IMR-90 (cell line): ENCODE measurements at regions not wholly inside any gene's neighbourhood (a gene's known extent, or its start where the extent isn't known, plus 50 kb on each side); places are given as distances from the start of the nearest gene placed in this dataset.

Experiments used
- ATAC-seq: fragments of 200-7000 bp; cut with Tn5 transposase; 2 replicates; pipeline ENCODE4 v1.9.1; 2020; ENCODE audit warnings: low read depth, mild to moderate bottlenecking, moderate library complexity
- BruUV-seq: library from RNA; stranded (reverse); fragments of 400-500 nt; replicated peaks from 2 replicates; lab custom pipeline; 2021; lab: Mats Ljungman, UMichigan
- CTCF ChIA-PET: fragments of 300-600 bp; formaldehyde crosslinking; extraction: SDS; loops from one replicate; lab custom pipeline; 2021; ENCODE audit warnings: antibody characterized with exemption; lab: Yijun Ruan, JAX
- POLR2A ChIA-PET: fragments of 300-600 bp; sonication (Branson Sonifier 250); formaldehyde crosslinking; loops from one replicate; lab custom pipeline; 2022; ENCODE audit warnings: antibody characterized with exemption; ENCODE audit not compliant: unreplicated experiment; lab: Charles Lee
- DNase-seq: peaks from one replicate; pipeline ENCODE4 v3.0.0; 2013
- H2AFZ ChIP-seq: replicated peaks from 2 replicates; pipeline ENCODE3; 2013; ENCODE audit warnings: low read length, mild to moderate bottlenecking; ENCODE audit not compliant: poor library complexity
- H2AK5ac ChIP-seq: 2 replicates; pipeline ENCODE4 v1.6.1; 2013; ENCODE audit warnings: low read depth, low read length, inconsistent platforms
- H2AK9ac ChIP-seq: replicated peaks from 2 replicates; pipeline ENCODE3; 2013; ENCODE audit warnings: mild to moderate bottlenecking, low read depth, low read length, moderate library complexity; ENCODE audit not compliant: poor library complexity
- H2BK120ac ChIP-seq: 2 replicates; pipeline ENCODE4 v1.6.1; 2013; ENCODE audit warnings: low read depth, low read length, inconsistent platforms
- H2BK15ac ChIP-seq: 3 replicates; pipeline ENCODE4 v1.6.1; 2013; ENCODE audit warnings: low read depth, low read length, inconsistent platforms
- H2BK20ac ChIP-seq: 2 replicates; pipeline ENCODE4 v1.6.1; 2013; ENCODE audit warnings: low read depth, mild to moderate bottlenecking, inconsistent platforms, low read length, moderate library complexity
- H2BK5ac ChIP-seq: 2 replicates; pipeline ENCODE4 v1.6.1; 2013; ENCODE audit warnings: mild to moderate bottlenecking, low read depth, low read length, inconsistent platforms; ENCODE audit not compliant: poor library complexity, severe bottlenecking
- H3K14ac ChIP-seq: replicated peaks from 2 replicates; pipeline ENCODE4 v1.6.1; 2013; ENCODE audit warnings: low read depth, low read length, inconsistent platforms
- H3K18ac ChIP-seq: 2 replicates; pipeline ENCODE4 v1.6.1; 2013; ENCODE audit warnings: low read depth, low read length, control low read depth
- H3K23ac ChIP-seq: 2 replicates; pipeline ENCODE4 v1.6.1; 2013; ENCODE audit warnings: low read depth, low read length, inconsistent platforms
- H3K27ac ChIP-seq: 2 replicates; pipeline ENCODE4 v1.5.1; 2013; ENCODE audit warnings: mild to moderate bottlenecking, control low read depth, low read length; ENCODE audit not compliant: insufficient read depth
- H3K27me3 ChIP-seq: 2 replicates; pipeline ENCODE4 v1.6.1; 2013; ENCODE audit warnings: low read length; ENCODE audit not compliant: control insufficient read depth, insufficient read depth
- H3K36me3 ChIP-seq: 2 replicates; pipeline ENCODE4 v1.6.1; 2013; ENCODE audit warnings: low read length, mixed read lengths; ENCODE audit not compliant: control insufficient read depth, insufficient read depth
- H3K4ac ChIP-seq: 2 replicates; pipeline ENCODE4 v1.6.1; 2013; ENCODE audit warnings: low read depth, low read length, inconsistent platforms
- H3K4me1 ChIP-seq: 2 replicates; pipeline ENCODE4 v1.6.1; 2013; ENCODE audit warnings: low read length, mixed read lengths; ENCODE audit not compliant: control insufficient read depth, insufficient read depth
- H3K4me2 ChIP-seq: 2 replicates; pipeline ENCODE4 v1.6.1; 2013; ENCODE audit warnings: low read depth, mild to moderate bottlenecking, control low read depth, low read length, moderate library complexity
- H3K4me3 ChIP-seq: 2 replicates; pipeline ENCODE4 v1.5.1; 2013; ENCODE audit warnings: low read depth, mild to moderate bottlenecking, control low read depth, low read length, moderate library complexity; ENCODE audit not compliant: insufficient read depth
- H3K56ac ChIP-seq: 2 replicates; pipeline ENCODE4 v1.6.1; 2013; ENCODE audit warnings: low read length, inconsistent platforms; ENCODE audit not compliant: insufficient read depth; ENCODE audit errors: extremely low read depth
- H3K79me1 ChIP-seq, 2 experiments: 2 replicates each; pipeline ENCODE4 v1.6.1; 2013; ENCODE audit warnings: low read length in 2 of 2, inconsistent platforms in 1 of 2, low read depth in 1 of 2
- H3K9ac ChIP-seq: 2 replicates; pipeline ENCODE4 v1.6.1; 2013; ENCODE audit warnings: low read depth, low read length, control low read depth
- H3K9me1 ChIP-seq: 2 replicates; pipeline ENCODE4 v1.6.1; 2013; ENCODE audit warnings: low read length, inconsistent platforms; ENCODE audit not compliant: insufficient read depth
- H3K9me3 ChIP-seq: 2 replicates; pipeline ENCODE4 v1.6.1; 2013; ENCODE audit warnings: low read length; ENCODE audit not compliant: control insufficient read depth, insufficient read depth
- H4K20me1 ChIP-seq: 2 replicates; pipeline ENCODE4 v1.6.1; 2013; ENCODE audit warnings: low read length, inconsistent platforms; ENCODE audit not compliant: insufficient read depth
- H4K5ac ChIP-seq: 2 replicates; pipeline ENCODE4 v1.6.1; 2013; ENCODE audit warnings: mild to moderate bottlenecking, low read depth, low read length, control low read depth
- H4K8ac ChIP-seq, 2 experiments: 2 replicates each; pipeline ENCODE4 v1.6.1; 2013; ENCODE audit warnings: low read depth in 2 of 2, low read length in 2 of 2, control low read depth in 1 of 2, inconsistent platforms in 1 of 2
- H4K91ac ChIP-seq: 2 replicates; pipeline ENCODE4 v1.6.1; 2013; ENCODE audit warnings: low read depth, low read length, inconsistent platforms; ENCODE audit not compliant: insufficient read depth
- BHLHE40 ChIP-seq: fragments of 150-350 bp; IDR thresholded peaks from 2 replicates; pipeline ENCODE4 v1.6.1; 2016; ENCODE audit warnings: mild to moderate bottlenecking, low read depth, low read length
- CEBPB ChIP-seq: IDR thresholded peaks from 2 replicates; pipeline ENCODE4 v1.6.1; 2012; ENCODE audit warnings: low read depth, low read length, improper control_type of control experiment
- CHD1 ChIP-seq: IDR thresholded peaks from 2 replicates; pipeline ENCODE4 v1.6.1; 2012; ENCODE audit warnings: low read depth, low read length, improper control_type of control experiment
- ELK1 ChIP-seq: fragments of 150-350 bp; IDR thresholded peaks from 2 replicates; pipeline ENCODE4 v1.6.1; 2016; ENCODE audit warnings: low read depth, mild to moderate bottlenecking, low read length, moderate library complexity, borderline replicate concordance
- FOS ChIP-seq: fragments of 150-350 bp; IDR thresholded peaks from 2 replicates; pipeline ENCODE4 v1.6.1; 2016; ENCODE audit warnings: low read depth, low read length
- MAFK ChIP-seq: IDR thresholded peaks from 2 replicates; pipeline ENCODE4 v1.6.1; 2012; ENCODE audit warnings: low read depth, low read length, improper control_type of control experiment
- MAZ ChIP-seq: IDR thresholded peaks from 2 replicates; pipeline ENCODE4 v1.6.1; 2012; ENCODE audit warnings: low read depth, mild to moderate bottlenecking, low read length, improper control_type of control experiment, moderate library complexity, borderline replicate concordance
- MXI1 ChIP-seq: IDR thresholded peaks from 2 replicates; pipeline ENCODE4 v1.6.1; 2012; ENCODE audit warnings: low read depth, mild to moderate bottlenecking, low read length, moderate library complexity, borderline replicate concordance
- NFE2L2 ChIP-seq: fragments of 150-350 bp; IDR thresholded peaks from 2 replicates; pipeline ENCODE4 v1.6.1; 2016; ENCODE audit warnings: low read depth, mild to moderate bottlenecking, low read length
- POLR2A ChIP-seq: IDR thresholded peaks from 2 replicates; pipeline ENCODE4 v1.6.1; 2012; ENCODE audit warnings: mild to moderate bottlenecking, low read depth, low read length
- RAD21 ChIP-seq: IDR thresholded peaks from 2 replicates; pipeline ENCODE4 v1.6.1; 2012; ENCODE audit warnings: low read length, improper control_type of control experiment
- RCOR1 ChIP-seq: IDR thresholded peaks from 2 replicates; pipeline ENCODE4 v1.6.1; 2012; ENCODE audit warnings: mild to moderate bottlenecking, low read length, improper control_type of control experiment; ENCODE audit not compliant: insufficient replicate concordance
- RFX5 ChIP-seq: IDR thresholded peaks from 2 replicates; pipeline ENCODE4 v1.8.0; 2012; ENCODE audit warnings: low read depth, mild to moderate bottlenecking, low read length, moderate library complexity
- SMC3 ChIP-seq: fragments of 150-350 bp; IDR thresholded peaks from 2 replicates; pipeline ENCODE4 v1.6.1; 2016; ENCODE audit warnings: low read depth, mild to moderate bottlenecking, antibody characterized with exemption, low read length, moderate library complexity
- USF2 ChIP-seq: fragments of 150-350 bp; IDR thresholded peaks from 2 replicates; pipeline ENCODE4 v1.6.1; 2017; ENCODE audit warnings: mild to moderate bottlenecking, antibody characterized with exemption, low read length, low read depth
- WGBS, 2 experiments: methylation state at CpG; one replicate each; pipeline versions ENCODE4 v1.1.5 to v1.1.7; 2013; ENCODE audit warnings: missing lambda C conversion rate in 2 of 2; ENCODE audit not compliant: insufficient read length in 1 of 2; ENCODE audit errors: extremely low coverage in 2 of 2; 5-methylcytosine and 5-hydroxymethylcytosine counted together
- dilution Hi-C: fragments of 300-500 bp; cut with HindIII; formaldehyde crosslinking; loops from one replicate; pipeline ENCODE4 v1.14.3; 2018; ENCODE audit warnings: low sequenced_read_pairs; ENCODE audit not compliant: unreplicated experiment
- in situ Hi-C: fragments of 300-500 bp; cut with MboI; formaldehyde crosslinking; loops from 3 replicates; pipeline ENCODE4 v1.14.3; 2019; ENCODE audit warnings: low sequenced_read_pairs, inconsistent platforms, mixed read lengths
- intact Hi-C: fragments of 100-400 bp; cut with micrococcal nuclease; formaldehyde crosslinking; loops from 2 replicates; pipeline ENCODE4 v1.10.0; 2022
- TF ChIP-seq, protein P1 (sequence below): conservative IDR thresholded peaks from 2 replicates; pipeline ENCODE4 v1.5.1; 2012; ENCODE audit warnings: mild to moderate bottlenecking, low read depth, low read length, improper control_type of control experiment

DNA sequence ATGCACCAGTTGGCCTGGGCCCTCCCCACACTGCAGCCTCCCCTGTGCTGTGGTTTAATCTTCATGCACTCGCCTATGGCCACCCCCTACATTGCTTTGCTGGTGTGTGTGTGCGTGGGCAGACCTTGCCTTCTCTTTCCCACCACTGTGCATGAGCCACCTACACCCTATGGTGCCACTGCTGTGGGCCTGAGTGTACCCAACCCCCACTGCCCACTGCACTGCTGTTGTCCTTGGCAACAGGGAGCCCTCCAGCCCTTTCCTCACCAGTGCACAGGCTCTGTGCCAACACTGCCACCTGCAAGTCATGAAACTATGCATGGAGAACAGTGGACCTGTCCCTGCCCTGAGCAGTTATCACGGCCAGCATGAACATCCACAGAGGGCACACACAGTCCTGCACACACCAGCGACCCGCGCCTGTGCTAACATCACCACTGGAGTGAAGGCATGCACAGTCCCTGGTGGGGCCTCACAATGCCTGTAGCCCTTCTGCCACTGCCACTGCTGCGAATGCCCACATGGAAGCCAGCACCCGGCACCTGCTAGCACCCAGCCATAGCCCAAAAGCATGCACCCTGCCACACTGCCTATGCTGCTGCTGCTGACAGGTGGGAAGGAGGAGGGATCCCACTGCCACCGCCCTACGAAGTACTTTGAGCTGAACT, 237.8 kb upstream of the ARSJ start:
- Histone ChIP-seq H2AFZ (peak overlapping the region; percentile 43), H3K9me3 (peaks cover 4% of the 10 kb centered on the region; the same call in 1 of the 2 replicates), H2AK9ac (no peak overlapping the region), H3K9ac (no peak overlapping the region), H2AK5ac (0 out of 2 replicates have a peak overlapping the region, but pooled peaks have one; percentile 28), H3K4me1 (no peaks in the 10 kb centered on the region), H3K27me3 (no peaks in the 10 kb centered on the region), H3K27ac (no peak overlapping the region), H2BK5ac (no peak overlapping the region), H4K5ac (no peak overlapping the region), H3K79me1 (no peaks in the 10 kb centered on the region), H3K14ac (no peak overlapping the region), H2BK120ac (no peak overlapping the region), H3K4ac (no peak overlapping the region), H2BK15ac (no peak overlapping the region), H3K4me3 (no peak overlapping the region), H4K91ac (no peak overlapping the region), H3K9me1 (no peaks in the 10 kb centered on the region; the same call in 1 of the 2 replicates), H4K20me1 (no peaks in the 10 kb centered on the region), H3K18ac (no peak overlapping the region), H3K4me2 (no peak overlapping the region), H3K23ac (no peak overlapping the region), H2BK20ac (no peak overlapping the region; the same call in 1 of the 2 replicates), H3K36me3 (no peaks in the 10 kb centered on the region), H3K56ac (no peak overlapping the region), H4K8ac (no peak overlapping the region)
- no TSS peak for BruUV-seq
- TF ChIP-seq, protein P1, sequence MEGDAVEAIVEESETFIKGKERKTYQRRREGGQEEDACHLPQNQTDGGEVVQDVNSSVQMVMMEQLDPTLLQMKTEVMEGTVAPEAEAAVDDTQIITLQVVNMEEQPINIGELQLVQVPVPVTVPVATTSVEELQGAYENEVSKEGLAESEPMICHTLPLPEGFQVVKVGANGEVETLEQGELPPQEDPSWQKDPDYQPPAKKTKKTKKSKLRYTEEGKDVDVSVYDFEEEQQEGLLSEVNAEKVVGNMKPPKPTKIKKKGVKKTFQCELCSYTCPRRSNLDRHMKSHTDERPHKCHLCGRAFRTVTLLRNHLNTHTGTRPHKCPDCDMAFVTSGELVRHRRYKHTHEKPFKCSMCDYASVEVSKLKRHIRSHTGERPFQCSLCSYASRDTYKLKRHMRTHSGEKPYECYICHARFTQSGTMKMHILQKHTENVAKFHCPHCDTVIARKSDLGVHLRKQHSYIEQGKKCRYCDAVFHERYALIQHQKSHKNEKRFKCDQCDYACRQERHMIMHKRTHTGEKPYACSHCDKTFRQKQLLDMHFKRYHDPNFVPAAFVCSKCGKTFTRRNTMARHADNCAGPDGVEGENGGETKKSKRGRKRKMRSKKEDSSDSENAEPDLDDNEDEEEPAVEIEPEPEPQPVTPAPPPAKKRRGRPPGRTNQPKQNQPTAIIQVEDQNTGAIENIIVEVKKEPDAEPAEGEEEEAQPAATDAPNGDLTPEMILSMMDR = no peak
- TF ChIP-seq RFX5 (no peak), RCOR1 (no peak), USF2 (no peak), RAD21 (no peak), ELK1 (no peak), MAFK (no peak), MXI1 (no peak), POLR2A (no peak), CEBPB (no peak), CHD1 (no peak), BHLHE40 (no peak), SMC3 (no peak), MAZ (no peak), FOS (no peak), NFE2L2 (no peak)
- WGBS, 2 experiments = 96% methylated on average over 3 of the region's 10 CpGs; no CpG with 5 or more reads in 1 of the 2 experiments
- intact Hi-C loops = no loop called here
- DNase-seq = no peak
- in situ Hi-C loops = no loop called here
- dilution Hi-C loops = no loop called here
- CTCF ChIA-PET = no interaction called here
- ATAC-seq = no peak
- POLR2A ChIA-PET = no interaction called here
